Osteocyte (in vitro differentiated cells): ENCODE measurements at regions not wholly inside any gene's neighbourhood (a gene's known extent, or its start where the extent isn't known, plus 50 kb on each side); places are given as distances from the start of the nearest gene placed in this dataset.

Experiments
- DNase-seq: peaks from one replicate; pipeline ENCODE4 v3.0.0; 2021; ENCODE audit warnings: mixed read lengths; ENCODE audit not compliant: unreplicated experiment; ENCODE audit errors: extremely low spot score
- H3K27ac Mint-ChIP-seq: one replicate; pipeline ENCODE4 v1.8.0; 2021; ENCODE audit warnings: mild to moderate bottlenecking, mixed read lengths; ENCODE audit not compliant: unreplicated experiment
- H3K27me3 Mint-ChIP-seq: one replicate; pipeline ENCODE4 v1.8.0; 2021; ENCODE audit warnings: mixed read lengths; ENCODE audit not compliant: unreplicated experiment
- H3K36me3 Mint-ChIP-seq: one replicate; pipeline ENCODE4 v1.8.0; 2021; ENCODE audit warnings: mixed read lengths; ENCODE audit not compliant: unreplicated experiment
- H3K4me1 Mint-ChIP-seq: one replicate; pipeline ENCODE4 v1.8.0; 2021; ENCODE audit warnings: mixed read lengths; ENCODE audit not compliant: unreplicated experiment
- H3K4me3 Mint-ChIP-seq: one replicate; pipeline ENCODE4 v1.8.0; 2021; ENCODE audit warnings: mild to moderate bottlenecking, moderate library complexity, mixed read lengths; ENCODE audit not compliant: unreplicated experiment
- H3K9me3 Mint-ChIP-seq: one replicate; pipeline ENCODE4 v1.8.0; 2021; ENCODE audit warnings: mixed read lengths; ENCODE audit not compliant: unreplicated experiment
- TF ChIP-seq, protein P1 (sequence below): fragments of 200-600 bp; sonication (generic); IDR thresholded peaks from 2 replicates; pipeline ENCODE4 v1.5.0; 2021; ENCODE audit warnings: antibody characterized with exemption, mild to moderate bottlenecking, moderate library complexity

DNA sequence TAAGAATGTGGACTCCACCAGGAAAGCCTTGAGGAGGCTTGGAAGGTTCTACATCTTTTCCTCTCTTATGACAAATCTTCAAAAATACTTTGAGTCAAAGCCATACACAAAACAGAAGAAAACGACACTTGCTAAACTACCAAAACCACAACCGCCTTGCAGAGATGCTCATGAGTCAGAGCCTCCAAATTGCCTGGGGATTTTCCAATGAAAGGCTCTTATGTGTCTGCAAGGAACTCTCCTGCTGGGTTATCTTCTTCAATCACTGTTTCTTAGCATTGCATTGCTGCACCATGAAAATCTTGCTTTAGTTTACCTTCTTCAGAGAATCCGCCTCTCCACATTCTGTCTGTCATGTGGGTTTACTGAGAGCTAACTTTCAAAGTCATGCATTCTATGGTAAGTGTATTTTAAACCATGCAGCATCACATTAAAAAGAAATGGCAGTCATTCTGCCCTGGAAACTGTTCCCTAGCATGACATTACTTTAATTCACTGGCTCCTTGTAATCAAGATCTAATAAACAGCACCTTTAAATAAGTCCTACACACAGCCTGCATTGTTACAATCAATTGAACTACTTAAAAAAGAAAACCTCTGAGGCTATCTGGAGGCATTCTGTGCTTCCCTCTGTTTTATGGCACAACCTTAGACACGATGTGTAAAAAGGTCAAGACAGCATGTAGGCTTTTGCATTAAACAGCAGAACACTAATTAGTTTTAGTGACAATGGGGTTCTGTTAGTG is 210.0 kb upstream of the FOXD3 start:
- H3K27ac Mint-ChIP-seq: no peak overlapping the region
- H3K36me3 Mint-ChIP-seq: no peaks in the 10 kb centered on the region
- H3K4me3 Mint-ChIP-seq: no peak overlapping the region
- TF ChIP-seq, protein P1, sequence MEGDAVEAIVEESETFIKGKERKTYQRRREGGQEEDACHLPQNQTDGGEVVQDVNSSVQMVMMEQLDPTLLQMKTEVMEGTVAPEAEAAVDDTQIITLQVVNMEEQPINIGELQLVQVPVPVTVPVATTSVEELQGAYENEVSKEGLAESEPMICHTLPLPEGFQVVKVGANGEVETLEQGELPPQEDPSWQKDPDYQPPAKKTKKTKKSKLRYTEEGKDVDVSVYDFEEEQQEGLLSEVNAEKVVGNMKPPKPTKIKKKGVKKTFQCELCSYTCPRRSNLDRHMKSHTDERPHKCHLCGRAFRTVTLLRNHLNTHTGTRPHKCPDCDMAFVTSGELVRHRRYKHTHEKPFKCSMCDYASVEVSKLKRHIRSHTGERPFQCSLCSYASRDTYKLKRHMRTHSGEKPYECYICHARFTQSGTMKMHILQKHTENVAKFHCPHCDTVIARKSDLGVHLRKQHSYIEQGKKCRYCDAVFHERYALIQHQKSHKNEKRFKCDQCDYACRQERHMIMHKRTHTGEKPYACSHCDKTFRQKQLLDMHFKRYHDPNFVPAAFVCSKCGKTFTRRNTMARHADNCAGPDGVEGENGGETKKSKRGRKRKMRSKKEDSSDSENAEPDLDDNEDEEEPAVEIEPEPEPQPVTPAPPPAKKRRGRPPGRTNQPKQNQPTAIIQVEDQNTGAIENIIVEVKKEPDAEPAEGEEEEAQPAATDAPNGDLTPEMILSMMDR: no peak
- peaks cover 8% of the 10 kb centered on the region for H3K4me1 Mint-ChIP-seq
- H3K27me3 Mint-ChIP-seq: peaks cover 24% of the 10 kb centered on the region
- no peaks in the 10 kb centered on the region for H3K9me3 Mint-ChIP-seq
- DNase-seq: no peak

DNA sequence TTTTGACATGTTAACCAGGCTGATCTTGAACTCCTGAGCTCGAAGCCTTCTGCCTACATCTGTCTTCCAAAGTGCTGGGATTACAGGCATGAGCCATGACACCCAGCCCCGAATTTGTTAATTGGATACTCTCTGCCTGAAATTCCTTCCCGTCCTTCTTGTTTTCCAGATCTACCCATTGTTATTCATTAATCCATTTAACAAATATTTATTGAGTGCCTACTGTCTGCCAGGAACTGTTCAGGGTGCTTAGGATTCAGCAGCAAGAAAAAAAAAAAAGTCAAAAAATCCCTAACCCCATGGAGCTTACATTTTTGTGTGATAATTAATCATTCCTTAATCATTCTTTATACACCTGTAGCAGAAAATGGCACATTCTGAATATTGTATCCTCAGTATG is 206.8 kb upstream of the FOXD3 start:
- peaks cover 3% of the 10 kb centered on the region for H3K27me3 Mint-ChIP-seq
- H3K4me3 Mint-ChIP-seq: no peak overlapping the region
- H3K36me3 Mint-ChIP-seq: no peaks in the 10 kb centered on the region

DNA sequence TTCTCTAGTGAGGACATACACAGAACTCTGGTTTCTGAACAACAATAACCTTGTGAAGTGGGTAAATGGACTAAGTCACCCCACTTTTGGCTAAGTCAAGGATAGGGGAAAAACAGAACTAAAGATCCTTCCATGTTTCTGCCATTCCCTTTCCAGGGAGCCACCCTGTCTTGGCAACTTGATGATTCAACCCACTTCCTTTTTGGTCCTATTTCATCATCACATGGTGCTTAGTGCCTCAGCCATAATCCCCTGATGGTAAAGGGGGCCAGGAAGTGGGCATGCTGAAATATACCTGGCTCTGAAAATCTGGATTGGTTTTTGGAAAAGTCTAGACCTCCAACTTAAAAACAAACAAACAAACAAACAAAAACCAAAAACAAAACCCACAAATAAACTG is 206.4 kb upstream of the FOXD3 start:
- DNase-seq: no peak
- H3K36me3 Mint-ChIP-seq: no peaks in the 10 kb centered on the region
- no peak overlapping the region for H3K27ac Mint-ChIP-seq
- TF ChIP-seq, protein P1: no peak
- H3K4me3 Mint-ChIP-seq: no peak overlapping the region
- no peaks in the 10 kb centered on the region for H3K9me3 Mint-ChIP-seq
- H3K4me1 Mint-ChIP-seq: peaks cover 8% of the 10 kb centered on the region
- no peaks in the 10 kb centered on the region for H3K27me3 Mint-ChIP-seq

More for the DNA sequence above, 206.8 kb upstream of the FOXD3 start:
- Mint-ChIP-seq H3K27ac (no peak overlapping the region), H3K4me1 (peaks cover 8% of the 10 kb centered on the region), H3K9me3 (no peaks in the 10 kb centered on the region)
- DNase-seq: no peak
- TF ChIP-seq, protein P1: no peak

DNA sequence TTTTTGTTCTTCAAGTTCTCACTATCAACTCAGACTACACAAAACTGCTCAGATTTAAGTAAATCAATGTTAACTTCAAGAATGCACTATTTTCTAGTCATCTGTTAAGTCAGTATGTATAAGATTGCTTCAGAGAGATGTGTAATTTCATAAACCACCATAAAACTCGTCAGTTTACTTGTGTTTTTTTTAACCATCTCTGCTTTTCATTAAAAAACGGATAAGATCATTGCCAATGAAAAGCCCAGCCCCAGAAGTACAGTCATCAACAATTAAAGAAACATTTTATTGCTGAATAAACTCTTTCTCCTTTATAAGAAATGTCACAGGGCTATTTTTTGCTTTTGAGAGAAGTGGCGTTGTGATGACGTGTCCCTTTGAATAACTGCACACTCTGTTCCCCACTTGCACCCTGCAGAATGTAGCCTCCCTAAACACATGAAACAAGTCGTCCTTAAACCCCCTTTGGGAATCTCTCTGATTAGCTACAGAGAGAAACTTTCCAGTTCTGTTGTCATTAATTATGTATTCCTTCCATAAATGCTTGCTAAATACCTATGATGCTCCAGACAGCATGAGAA is 202.7 kb upstream of the FOXD3 start:
- peaks cover 11% of the 10 kb centered on the region for H3K4me1 Mint-ChIP-seq
- H3K36me3 Mint-ChIP-seq: no peaks in the 10 kb centered on the region
- no peaks in the 10 kb centered on the region for H3K27me3 Mint-ChIP-seq
- TF ChIP-seq, protein P1: no peak
- no peaks in the 10 kb centered on the region for H3K9me3 Mint-ChIP-seq
- no peak for DNase-seq
- H3K4me3 Mint-ChIP-seq: no peak overlapping the region
- no peak overlapping the region for H3K27ac Mint-ChIP-seq

DNA sequence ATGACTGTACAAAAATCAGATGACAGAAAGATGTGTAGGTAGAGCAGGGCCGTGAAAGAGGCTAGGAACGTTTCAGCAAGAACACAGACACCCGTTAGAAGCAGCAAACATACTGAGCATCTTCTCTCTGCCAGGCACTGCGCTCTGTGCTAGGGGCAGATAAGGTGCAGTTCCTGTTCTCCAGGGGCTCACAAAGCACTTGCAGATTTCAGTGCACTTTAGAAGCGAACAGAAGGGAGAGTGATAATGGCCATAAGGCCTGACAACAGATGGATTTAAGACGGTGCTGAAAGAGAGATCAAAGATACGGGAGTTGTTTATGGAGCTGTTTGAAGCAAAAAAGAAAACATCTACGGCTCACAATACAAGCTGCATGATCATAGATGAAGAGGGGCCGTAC is 200.3 kb upstream of the FOXD3 start:
- Mint-ChIP-seq H3K27ac (no peak overlapping the region), H3K27me3 (no peaks in the 10 kb centered on the region), H3K4me3 (no peak overlapping the region), H3K9me3 (no peaks in the 10 kb centered on the region), H3K36me3 (no peaks in the 10 kb centered on the region), H3K4me1 (peaks cover 34% of the 10 kb centered on the region)
- no peak for DNase-seq
- TF ChIP-seq, protein P1: no peak
